ENCODE measurements at regions not wholly inside any gene's neighbourhood (a gene's known extent, or its start where the extent isn't known, plus 50 kb on each side); places are given as distances from the start of the nearest gene placed in this dataset.

DNA sequence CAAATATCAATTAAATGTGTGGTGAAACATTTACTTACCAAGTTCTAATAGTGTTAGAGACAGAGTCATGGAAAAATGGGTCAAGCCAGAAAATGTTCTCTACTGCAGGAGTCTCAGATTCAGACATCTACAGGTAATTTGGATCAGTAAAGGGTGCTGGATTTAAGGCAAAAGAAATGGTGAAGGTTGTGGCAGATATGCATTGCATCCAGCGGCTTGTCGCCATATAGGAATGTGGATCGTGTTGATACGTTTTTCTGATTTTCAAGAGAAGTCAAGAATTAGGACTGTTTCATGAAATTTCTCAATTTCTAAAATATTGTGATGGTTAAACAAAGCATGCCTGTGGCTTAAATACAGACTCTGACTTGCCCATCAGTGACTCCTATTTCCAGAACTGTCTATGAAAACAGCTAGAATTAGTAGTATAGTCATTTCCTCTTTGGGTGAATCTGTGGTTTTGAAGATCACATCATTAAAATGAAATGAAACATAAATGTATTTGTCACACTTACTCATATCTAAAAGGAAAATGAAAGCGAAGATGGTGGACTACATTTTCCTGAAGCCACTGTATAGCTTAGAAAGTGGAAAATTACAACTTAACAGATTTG, 110.1 kb upstream of the VEGFC start:
- DNase-seq (ENCODE audit: low spot score) = peak; percentile 69

GRCh38 chr4:176906709-176907108, 114.0 kb upstream of the VEGFC start:
- DNase-seq (ENCODE audit: low spot score) = no peak

GRCh38 chr4:176910646-176911045, 117.9 kb upstream of the VEGFC start:
- no peak for DNase-seq (ENCODE audit: low spot score)

DNA sequence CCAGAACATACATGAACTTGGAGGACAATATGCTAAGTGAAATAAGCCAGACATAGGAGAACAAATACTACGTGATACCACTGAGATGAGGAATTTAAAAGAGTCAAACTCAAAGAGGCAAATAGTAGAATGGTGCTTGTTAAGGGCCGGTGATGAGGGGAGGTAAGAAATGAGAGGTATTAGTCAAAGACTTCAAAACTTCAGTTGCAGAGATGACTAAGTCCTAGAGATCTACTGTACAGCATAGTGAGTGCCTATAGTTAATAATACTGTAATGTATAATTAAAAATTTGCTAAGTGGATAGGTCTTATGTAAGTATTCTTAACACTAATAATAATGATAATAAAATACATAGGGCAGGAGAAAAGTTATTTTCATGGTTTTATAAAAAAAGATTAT, 126.9 kb upstream of the VEGFC start:
- no peak for DNase-seq (ENCODE audit: low spot score)

GRCh38 chr4:176920694-176921093, 128.0 kb upstream of the VEGFC start:
- DNase-seq (ENCODE audit: low spot score) = peak; percentile 44

- DNase-seq (ENCODE audit: low spot score) = no peak
Observed at GRCh38 chr4:176921256-176921655, 128.5 kb upstream of the VEGFC start.

- no peak for DNase-seq (ENCODE audit: low spot score)
Observed at GRCh38 chr4:176924238-176924637, 131.5 kb upstream of the VEGFC start.

GRCh38 chr4:176925962-176926361, 133.2 kb upstream of the VEGFC start:
- DNase-seq (ENCODE audit: low spot score) = no peak

DNA sequence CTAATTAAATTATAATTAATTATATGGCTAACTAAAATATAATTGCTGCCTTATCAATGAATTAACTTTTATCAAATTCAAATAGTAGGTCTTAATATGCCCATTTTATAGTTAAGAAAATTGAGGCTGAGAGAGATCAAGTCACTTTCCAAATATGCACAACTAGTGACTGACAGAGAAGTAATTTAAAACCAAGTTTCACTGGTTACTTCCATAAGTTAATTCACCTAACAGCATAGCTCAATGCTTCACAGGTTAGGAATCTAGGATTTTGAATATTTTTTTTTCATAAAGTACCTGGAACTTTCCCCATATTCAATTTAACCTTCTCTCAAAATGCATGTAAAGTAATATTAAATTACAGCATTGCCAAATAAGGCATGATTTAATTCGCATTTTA, 134.4 kb upstream of the VEGFC start:
- no peak for DNase-seq (ENCODE audit: low spot score)

GRCh38 chr4:176927664-176928063, 134.9 kb upstream of the VEGFC start:
- peak; percentile 50 for DNase-seq (ENCODE audit: low spot score)

- peak; percentile 16 for DNase-seq (ENCODE audit: low spot score)
Observed at GRCh38 chr4:176939445-176939844, 146.7 kb upstream of the VEGFC start.

GRCh38 chr4:176945334-176945733, 152.6 kb upstream of the VEGFC start:
- DNase-seq (ENCODE audit: low spot score) = no peak

GRCh38 chr4:176949029-176949428, 156.3 kb upstream of the VEGFC start:
- DNase-seq (ENCODE audit: low spot score) = no peak

GRCh38 chr4:176953021-176953420, 160.3 kb upstream of the VEGFC start:
- DNase-seq (ENCODE audit: low spot score) = no peak

DNA sequence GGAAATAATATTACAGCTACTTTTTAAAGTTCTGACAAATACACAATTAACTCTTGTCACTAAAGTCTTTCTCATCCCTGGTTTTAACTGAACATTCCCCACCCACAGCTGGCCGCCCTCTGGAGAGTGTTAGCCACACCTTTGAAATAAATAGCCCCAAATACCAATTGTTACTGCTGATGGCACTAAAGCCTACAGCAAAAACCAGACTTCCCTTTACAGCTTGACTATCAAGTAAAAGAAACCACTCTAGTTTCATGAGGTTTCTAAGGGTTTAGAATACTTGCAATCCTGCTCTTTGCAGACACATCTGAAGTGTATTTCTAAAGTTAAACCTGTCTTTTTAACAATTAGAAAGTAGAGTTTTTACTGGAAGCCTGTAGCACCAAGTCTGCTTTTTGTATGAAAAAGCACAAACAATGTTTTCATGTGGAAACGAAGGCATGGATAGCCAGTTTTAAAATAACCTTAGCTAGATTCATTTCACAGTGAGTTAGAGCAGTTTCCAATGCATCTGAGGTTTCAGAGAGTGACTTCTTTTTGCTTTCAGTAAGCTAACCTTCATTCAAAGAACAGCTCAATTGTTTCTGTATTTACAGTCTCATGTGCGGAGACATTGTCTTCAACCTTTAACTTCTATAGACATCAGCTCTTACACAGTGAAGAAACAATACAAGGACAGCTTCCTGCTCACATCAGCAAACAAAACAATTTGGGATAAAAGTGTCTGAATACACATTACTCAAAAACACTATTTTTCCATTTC, 164.8 kb upstream of the VEGFC start:
- no peak for DNase-seq (ENCODE audit: low spot score)

DNA sequence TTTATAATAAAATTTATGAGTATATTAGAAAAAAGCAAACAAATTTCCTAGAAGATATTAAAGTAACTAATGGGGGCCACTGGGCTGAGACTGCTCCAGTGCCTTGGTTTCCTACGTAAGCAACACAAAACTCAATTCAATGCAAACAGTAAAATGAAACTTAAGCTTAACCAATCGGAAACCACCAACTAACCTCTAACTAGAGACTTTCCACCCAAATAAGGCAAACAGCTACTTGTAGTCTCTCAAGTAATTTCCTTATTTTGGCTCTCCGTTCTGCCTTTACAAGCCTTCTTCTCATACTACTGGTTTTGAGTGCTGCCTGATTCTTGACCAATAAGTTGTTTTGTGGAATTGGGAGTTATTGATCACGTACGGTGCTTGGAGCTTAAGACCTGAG, 167.3 kb upstream of the VEGFC start:
- DNase-seq (ENCODE audit: low spot score) = no peak

- DNase-seq (ENCODE audit: low spot score) = no peak
Observed at GRCh38 chr4:176963121-176963520, 170.4 kb upstream of the VEGFC start.

DNA sequence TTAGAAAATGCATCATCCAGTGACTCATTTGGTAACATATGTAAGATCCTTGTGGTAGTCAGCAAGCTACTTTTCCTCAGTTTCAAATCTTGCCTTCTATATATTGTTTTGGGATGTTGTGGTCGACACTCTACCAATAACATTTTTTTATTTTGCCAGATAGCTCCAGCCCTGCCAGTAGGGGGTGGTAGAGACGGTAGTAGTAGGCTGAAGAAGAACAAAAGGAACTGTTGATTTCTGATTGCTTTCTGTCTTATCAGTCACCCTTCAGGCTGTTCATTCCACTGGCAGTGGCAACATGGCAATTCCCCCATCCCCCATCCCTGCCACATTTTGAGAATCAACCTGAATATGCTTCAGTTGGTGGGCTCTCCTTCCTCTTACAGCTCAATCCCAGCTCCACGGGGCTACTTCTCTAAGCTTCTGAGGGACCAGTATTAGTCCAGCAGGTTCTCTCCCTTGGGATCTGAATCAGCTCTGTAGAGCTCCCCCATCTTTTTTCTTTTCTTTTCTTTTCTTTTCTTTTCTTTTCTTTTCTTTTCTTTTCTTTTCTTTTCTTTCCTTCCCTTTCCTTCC, 171.5 kb upstream of the VEGFC start:
- no peak for DNase-seq (ENCODE audit: low spot score)

DNA sequence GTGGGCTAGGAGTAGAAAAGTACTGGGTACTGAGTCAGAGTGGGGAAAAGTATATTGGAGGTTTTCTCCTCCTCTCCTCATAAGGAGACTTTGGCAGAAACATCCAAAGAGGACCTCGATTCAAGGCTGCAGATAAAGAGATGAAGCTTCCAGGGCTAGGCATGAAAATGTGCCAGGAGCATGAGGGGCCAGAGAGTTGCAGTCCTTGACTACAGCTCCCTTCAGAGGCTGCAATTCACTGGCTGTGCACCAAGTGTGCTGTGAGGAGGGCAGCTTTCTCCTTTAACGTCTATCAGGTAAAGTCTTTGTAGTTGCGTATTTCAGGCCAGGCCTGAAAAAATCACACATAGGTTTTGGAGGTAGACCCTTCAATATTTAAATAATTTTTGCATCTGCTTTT, 174.9 kb upstream of the VEGFC start:
- DNase-seq (ENCODE audit: low spot score) = no peak

- no peak for DNase-seq (ENCODE audit: low spot score)
Observed at GRCh38 chr4:176968094-176968493, 175.4 kb upstream of the VEGFC start.

DNA sequence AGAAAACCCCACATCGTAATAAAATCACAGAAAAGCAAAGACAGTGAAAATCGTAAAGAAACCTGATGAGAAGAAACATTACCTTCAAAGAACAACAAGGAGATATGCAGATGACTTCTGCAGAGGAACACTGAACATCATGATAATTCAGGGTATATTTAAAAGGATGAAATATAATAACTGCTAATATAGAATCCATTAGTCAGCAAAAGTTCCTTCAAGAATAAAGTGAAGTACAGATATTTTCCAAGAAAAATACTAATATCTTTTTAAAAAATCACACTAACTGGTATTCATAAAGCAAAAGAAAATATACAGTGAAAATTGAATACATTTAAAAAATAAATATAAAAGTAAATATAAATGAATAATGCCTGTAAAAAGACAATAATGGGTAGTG, 176.3 kb upstream of the VEGFC start:
- no peak for DNase-seq (ENCODE audit: low spot score)

- DNase-seq (ENCODE audit: low spot score) = no peak
Observed at GRCh38 chr4:176970853-176971252, 178.1 kb upstream of the VEGFC start.

- no peak for DNase-seq (ENCODE audit: low spot score)
Observed at GRCh38 chr4:176971576-176972115, 178.9 kb upstream of the VEGFC start.

All from GM03348 (cell line).